Islet of Langerhans (tissue), 1 donor: ENCODE measurements at regions not wholly inside any gene's neighbourhood (a gene's known extent, or its start where the extent isn't known, plus 50 kb on each side); places are given as distances from the start of the nearest gene placed in this dataset.
A peak's percentile ranks its signal among the peaks of the same experiment; 100 is the strongest.
"Not testable (repeated sequence)": the region's sequence is repeated elsewhere in the genome, so short reads cannot be mapped to it uniquely, and the experiment has no call there.

Experiments used
- FAIRE-seq: peaks from one replicate; lab custom pipeline; 2011; peaks lifted over from hg19 to GRCh38; lab: Jason Lieb, UNC

DNA sequence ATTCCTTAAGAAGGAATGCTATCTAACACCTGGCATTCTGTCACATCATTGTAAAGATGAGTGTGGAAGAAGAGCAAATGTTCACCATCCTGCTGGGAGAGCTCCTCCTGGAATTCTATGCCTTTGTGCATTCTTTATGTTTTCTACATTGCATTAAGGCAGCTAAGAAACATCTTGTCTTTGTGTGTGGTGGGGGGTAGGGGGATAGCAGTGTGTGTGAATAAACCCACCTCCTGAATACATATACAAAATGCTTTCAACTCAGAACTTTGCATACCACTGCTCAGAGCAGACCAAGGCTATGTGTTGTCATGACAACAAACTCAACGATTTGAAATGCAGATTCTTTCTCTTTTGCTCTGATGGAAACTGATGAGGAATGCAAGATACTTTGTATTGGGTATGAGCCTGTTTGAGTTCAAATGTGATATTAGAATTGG is 193.6 kb upstream of the KAZN start:
- no peak for FAIRE-seq

DNA sequence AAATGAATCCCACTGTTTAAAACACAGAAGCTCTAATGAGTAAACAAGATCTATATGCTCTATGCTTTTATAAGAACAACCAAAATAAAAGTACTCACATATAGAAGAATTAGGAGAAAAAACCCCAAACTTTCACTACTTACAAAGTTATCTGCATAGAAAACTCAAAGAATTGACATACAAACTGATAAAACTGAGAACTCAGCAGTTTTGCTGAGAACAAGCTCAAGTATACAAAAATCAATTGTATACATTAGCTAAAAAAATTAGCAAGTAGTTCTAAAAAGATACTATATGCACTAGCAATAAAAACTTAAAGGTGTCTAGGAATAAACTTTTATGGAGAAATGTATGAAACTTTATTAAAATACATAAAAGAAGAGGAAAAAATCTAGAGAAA is 186.2 kb upstream of the KAZN start:
- FAIRE-seq = no peak

DNA sequence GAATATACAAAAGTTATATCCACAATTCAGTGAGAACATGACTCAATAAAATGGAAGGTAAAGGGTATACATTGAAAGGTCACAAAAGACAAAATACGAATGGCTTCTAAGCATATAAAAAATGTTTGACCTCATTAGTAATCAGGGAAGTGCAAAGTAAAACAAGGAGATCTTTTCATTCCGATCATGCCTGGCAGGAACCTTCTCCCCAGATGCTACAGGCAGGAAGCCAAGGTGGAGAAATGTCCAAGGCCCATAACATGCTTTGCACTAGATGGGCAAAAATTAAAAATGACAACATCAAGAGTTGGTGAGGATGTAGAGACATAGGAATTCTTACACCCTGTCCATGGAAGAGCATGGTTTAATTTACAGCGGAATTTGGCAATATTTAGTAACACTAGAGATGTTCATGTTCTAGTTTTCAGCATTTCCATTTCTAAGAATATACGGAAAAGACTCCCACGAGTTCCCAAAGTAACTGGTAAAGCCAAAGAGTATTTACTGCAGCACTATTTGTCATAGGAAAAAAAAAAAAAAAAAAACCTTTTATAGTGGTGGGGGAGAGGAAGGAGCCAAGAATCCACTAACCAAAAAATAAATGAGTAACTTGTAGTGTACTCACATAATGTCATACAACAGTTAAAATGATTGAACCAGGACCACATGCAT is 184.5 kb upstream of the KAZN start:
- no peak for FAIRE-seq

DNA sequence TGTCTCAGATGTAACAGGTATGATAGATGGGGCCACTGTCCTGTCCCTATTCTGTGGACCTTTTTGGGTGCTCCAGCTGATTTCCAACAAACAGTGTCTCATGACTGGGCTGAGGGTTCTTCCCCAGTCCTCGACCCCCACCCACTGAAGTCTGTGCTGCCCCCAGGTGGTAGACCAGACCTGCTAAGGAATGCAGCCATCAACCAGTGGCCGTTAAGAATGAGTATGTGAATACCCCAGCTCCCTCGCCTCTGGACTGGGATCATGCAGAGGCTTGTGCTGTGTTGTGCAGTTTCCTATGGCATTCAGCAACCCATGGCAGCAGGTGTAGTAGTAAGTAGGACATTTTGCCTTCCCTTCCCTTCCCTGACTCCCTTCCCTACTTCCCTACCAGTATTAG is 183.1 kb upstream of the KAZN start:
- FAIRE-seq = no peak

DNA sequence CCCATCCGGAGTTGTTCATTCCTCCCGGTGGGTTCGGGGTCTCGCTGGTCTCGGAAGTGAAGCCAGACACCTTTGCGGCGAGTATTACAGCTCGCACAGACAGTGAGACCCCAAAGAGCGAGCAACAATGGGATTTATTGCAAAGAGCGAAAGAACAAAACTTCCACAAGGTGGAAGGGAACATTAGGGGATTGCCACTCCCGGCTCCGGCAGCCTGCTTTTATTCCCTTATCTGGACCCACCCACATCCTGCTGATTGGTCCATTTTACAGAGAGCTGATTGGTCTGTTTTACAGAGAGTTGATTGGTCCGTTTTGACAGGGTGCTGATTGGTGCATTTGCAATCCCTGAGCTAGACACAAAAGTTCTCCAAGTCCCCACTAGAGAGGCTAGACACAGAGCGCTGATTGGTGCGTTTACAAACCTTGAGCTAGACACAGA is 178.7 kb upstream of the KAZN start:
- FAIRE-seq = not testable (repeated sequence)

DNA sequence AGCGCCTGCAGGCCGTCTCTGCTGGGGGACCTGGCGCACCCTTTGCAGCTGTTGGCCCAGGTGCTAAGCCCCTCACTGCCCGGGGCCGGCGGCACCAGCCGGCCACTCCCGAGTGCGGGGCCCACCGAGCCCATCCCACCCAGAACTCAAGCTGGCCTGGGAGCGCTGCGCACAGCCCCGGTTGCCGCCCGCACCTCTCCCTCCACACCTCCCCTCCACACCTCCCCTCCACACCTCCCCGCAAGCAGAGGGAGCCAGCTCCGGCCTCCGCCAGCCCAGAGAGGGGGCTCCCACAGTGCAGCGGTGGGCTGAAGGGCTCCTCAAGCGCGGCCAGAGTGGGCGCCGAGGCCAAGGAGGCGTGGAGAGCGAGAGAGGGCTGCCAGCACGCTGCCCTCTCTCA is 177.8 kb upstream of the KAZN start:
- no peak for FAIRE-seq

DNA sequence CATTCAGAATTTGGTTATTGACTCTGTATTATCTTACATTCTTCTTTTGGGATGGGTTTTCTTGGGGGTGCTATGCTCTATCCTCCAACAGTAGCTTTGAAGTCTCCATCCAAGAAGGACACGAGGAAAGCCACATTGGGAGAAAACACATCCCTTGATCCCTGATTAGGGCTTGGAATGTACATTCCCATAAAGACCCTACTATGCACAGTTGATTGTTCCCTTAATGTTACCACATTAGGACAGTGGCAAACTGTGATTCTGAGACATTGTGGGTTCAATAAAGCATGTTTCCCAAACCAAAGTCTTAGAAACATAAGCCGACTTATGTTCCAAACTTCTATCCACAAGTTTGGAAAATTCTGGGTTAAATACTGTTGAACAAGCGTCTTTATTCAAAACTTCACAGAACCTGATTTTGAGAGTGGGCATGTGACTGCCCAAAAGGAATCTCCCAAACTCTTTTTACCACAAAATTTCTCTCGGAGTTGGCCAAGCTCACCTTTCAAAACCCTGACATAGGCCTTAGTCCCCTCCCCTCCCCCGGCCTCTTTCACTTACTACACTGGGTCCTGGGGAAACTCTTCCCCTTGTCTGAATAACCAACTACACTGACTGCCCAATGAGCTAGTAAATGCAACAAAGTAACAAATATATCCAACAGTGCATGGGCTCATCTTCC is 177.0 kb upstream of the KAZN start:
- no peak for FAIRE-seq

DNA sequence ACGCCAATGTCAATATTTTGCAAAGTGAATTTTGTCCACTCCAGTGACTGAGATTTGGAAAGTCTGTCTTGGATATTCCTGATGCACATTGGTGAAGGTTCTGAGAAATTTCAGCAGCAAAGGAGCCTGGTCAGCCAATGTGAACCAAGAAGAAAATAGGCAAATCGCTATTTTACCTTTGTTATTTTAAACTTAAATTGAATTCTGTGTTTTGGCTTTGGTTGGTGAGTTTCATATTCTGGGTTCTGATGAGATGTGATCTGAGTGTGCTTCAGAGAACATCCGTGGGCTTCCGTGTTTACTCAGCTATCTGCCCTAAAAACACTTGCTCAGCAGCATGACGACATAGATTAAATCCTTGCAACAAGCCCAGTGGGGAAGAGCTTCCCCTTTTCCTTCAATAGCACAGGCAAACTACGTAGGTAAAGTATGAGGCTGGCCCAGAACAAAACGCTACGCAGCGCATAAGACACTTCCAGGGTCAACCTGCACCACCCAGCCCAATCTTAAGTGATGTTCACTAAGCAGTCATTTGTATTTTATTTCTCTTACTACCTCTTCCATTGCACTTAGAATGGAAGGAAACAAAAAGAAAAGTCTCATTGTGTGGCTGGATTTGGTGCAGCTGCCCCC is 176.4 kb upstream of the KAZN start:
- FAIRE-seq = peak; percentile 97

DNA sequence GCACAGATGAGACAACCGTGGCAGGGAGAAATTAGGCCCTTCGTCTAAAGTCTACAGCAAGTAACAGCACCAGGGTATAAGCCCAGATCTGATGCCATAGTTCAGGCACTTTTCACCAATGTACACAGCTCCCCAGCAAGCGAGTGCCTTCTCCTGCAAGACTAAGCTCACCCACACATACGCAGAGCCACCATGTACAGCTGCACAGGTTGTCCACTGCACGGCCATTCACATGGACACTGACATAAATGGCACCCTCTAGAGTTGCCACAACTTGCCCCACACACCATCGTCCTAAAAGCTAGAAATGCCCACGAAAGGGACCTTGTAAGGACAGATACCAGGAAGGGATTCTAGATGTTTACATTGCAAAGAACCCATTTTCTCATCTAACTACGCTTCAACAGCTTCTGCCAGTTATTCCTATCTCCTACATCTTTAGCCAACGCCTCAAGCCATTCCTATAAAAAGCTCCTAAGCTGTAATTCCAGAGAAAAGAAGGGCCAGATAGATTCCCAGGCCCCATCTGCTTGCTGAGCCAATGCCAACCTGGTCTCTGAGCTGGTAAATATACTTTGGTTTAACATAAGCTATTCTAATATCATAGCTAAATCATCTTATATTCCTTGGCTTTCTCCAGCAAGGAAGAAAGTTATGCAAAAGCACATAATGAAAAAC is 174.0 kb upstream of the KAZN start:
- FAIRE-seq = no peak

DNA sequence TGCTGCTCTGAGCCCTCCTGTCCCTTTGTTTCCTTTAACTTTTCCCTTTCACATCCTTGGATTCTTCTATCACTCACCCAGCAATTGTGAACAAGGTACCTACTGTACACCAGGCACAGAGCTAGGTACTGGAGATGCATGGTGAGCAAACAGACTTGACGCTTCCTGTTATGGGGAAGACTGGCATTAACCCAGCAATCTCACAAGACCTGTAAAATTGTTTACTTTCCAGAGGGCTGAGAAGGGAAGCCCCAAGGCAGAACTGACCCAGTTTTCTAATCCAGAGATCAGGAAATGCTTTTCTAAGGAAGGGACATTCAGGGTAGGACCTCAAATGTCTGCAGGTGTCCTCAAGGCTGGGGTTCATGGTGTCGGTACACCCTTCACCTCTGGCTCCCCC is 171.6 kb upstream of the KAZN start:
- no peak for FAIRE-seq

DNA sequence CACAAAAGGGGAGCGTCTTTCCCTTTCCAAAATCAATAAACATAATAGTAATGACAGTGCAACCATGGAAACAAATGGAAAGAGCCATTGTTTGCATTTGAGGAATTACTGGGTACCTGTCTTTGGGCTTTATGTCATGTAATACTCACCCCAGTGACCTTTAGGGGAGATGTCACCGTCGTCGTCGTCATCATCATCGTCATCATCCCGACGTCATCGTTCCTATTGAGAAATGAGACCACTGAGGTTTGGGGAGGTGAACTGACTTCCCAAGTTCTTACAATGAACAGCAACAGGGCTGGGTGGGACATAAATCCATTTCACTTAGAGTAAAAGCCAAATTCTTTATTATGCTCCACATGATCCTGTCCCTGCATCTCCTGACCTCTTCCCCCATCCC is 168.9 kb upstream of the KAZN start:
- FAIRE-seq = no peak

DNA sequence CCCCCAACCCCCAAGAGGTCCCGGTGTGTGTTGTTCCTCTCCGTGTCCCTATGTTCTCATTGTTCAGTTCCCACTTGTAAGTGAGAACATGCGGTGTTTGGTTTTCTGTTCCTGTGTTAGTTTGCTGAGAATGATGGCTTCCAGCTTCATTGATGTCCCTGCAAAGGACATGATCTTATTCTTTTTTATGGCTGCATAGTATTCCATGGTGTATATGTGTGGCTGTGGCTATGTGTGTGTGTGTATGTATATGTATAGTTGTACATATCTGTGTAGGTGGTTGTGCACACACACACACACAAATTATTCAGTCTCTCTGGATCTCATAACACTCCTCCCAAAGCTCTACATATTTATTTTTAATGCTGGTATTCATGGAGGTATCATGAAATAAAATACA is 165.8 kb upstream of the KAZN start:
- FAIRE-seq = not testable (repeated sequence)

DNA sequence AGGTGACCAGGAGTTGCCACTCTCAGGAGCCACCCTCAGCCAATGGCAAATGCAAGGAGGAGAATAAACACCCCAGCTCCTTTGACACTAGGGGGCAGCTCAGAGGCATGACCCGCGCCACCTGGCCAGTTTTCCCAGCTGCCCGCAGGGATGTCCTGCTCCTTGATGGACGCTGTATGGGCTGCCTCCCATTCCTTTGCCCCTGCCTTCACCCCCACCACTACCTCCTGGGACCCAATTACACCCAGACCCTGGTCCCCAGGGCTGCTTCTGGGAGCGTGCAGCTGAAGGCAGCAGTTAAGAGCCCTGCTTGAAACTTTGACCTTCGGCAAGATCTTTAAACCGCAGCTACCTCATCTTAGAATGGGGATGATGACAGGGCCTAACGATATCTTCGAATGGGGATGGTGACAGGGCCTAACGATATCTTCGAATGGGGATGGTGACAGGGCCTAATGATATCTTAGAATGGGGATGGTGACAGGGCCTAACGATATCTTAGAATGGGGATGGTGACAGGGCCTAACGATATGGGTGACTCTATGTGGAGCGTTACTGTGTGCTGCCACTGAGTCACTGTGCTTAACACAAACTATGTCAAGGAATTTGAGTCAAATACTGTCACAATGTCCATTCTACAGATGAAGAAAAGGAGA is 163.0 kb upstream of the KAZN start:
- no peak for FAIRE-seq

DNA sequence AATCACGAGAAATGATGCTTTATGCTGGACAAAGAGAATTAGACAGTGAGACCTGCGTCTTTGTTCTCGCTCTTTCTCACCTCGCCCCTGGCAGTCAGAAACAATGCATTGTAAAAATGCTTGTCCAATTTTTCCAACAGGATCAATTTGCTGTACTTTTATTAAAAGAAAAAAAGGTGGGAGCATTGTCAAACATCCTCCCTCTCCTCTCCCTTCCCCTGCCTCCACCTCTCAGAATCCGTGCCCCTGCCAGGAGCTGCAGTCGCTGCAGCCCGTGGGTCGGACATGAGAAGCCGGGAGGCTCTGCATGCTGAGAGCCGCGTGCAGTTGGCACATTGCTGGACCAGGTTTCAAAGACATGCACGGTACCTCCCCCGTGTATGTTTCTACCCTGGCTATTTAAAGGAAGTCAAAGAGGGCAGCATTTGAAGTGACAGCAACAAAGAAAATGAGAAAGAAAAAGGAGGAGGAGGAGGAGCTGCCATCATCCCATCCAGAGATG is 161.0 kb upstream of the KAZN start:
- FAIRE-seq = no peak

DNA sequence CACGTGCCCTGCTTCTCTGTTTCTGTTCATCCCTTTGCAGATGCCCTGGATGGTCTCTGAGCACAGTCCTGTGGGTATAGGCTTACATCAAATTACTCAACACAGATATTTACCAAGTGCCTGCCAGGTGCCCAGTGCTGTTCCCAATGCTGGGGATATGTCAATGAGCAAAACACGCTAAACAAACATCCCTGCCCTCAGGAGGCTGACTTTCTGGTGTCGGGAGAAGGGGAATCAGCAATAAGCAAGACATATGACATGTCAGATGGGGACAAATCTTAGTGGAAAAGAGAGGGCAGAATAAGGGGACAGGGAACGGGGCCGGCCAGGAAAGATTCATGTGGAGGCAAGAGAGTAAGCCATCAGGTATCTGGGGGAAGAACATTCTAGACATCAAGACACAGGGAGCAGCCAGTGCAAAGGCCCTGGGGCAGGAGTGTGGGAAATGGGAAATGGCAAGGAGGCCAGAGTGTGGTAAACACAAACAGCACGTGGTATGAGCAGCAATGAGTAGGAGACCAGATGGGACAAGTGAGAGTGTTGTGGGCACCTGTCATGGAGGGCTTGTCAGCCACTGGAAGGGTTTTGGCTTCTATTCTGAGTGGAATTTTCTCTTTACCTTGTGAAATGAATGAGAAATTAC is 160.2 kb upstream of the KAZN start:
- no peak for FAIRE-seq

DNA sequence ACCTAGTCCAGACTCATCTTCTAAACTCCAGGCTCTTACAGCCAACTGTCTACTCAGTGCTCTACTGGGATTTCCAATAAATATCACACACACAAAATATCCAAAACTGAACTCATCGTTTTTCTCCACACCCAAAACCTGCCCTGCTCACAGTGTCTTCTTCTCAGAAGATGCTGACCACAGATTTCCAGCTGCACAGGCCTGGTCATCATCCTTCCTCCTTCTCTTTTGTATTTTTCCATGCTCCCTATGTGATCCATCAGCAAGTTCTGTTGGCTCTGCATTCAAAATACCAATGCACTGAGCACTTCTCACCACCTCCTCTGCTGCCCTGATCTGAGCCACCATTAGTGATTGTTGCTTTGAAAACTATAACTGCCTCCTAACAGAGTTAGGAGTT is 159.5 kb upstream of the KAZN start:
- FAIRE-seq = no peak

DNA sequence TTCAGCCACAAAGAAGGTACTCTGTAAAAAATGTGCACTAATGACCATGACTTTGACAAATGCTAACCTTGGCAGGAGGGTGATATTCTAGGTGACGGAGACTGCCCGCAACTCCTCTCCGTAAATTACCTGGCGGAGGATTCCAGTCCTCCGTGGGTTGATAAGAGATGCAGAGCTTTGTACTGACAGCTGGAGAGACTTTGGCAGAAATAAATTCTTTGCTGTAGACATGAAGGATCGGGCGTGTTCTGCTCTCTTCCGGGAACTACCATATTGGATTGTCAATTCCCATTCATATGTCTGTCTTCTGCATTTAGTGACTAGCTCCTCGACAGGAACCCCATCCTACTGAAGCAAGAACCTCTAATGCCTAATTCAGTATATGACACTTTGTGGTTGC is 158.3 kb upstream of the KAZN start:
- FAIRE-seq = no peak

DNA sequence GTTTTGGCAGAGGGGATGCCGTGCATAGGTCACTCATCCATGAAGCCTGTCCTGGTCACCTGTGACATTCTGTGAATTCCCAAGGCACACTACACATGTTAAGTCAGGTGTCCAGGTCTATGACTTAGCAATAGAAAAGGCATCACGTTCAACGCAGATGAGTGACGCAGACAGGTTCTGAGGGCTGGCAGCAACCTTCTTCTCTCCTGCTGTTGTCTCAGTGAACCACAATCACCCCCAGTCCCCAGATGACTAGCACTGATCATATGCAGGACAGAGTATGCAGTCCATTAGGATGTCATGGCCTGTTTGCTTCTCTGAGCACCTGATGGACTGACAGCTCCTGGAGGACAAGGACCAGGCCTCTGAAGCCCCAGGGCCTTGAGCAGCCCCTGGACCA is 157.8 kb upstream of the KAZN start:
- FAIRE-seq = no peak

DNA sequence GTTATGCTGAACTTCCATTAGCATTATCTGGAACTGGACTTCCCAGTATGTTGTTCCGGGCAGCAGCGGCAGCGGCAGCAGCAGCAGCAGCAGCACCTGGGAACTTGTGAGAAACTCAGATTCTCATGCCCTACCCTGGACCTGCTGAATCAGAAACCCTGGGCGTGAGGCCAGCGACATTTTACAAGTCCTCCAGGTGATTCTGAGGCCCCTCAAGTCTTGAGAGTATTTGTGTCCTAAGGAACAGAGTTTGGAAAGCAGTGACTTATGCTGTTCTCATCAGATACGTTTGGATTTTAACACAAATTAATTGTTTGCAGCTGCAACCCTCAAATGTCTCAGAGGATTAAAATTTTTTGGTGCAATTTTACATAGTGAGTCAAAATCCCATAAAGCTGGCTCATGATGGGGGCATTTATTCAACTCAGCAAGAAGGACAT is 157.2 kb upstream of the KAZN start:
- FAIRE-seq = no peak

DNA sequence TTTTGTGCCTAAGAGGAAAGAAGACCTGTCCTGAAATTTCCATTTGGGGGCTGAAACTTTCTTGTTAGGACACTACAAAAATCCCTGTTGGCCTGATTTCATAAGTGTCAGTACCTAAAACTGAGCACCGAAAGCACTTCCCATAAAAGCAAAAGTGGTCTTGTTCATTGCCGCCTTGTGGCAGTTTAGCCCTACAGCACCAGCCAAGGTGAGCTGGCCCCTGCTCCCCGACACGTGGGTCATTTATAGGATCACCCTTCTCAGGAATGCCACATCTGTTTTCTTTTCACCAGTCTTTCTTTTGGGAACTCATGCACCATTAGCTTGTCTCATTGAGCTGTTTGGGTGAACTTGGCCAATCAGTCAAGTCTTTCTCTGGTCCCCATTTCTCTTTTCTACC is 155.8 kb upstream of the KAZN start:
- FAIRE-seq = no peak

DNA sequence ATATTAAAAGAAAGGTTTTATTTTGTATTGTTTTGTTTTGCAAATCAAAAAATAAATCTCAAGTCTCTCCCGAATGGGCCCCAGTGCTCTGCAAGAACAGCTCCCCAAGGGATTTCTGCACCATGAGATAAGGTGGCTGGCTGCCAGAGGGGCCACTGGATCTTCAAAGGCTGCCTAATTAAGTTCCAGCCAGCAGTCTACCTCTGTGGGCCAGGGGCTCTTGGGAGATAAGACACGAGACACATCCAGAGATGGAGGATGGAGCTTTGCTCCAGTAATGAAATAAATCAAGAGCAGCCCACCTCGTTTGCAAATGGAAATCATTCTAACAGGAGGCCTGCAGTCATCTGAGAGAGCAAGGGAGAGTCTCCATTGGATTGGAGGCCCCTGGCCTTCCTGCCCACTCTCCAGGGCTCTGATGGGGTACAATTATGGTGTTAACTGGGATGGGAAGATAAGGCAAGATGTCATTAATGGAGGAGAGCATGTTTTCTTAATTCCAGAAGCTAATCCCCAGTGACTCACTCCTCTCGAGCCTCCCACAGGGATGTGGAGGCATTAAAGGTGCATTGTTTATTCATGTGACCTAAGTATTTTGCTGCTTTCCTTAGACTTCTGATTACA is 155.2 kb upstream of the KAZN start:
- no peak for FAIRE-seq
